Activated T-helper 17 cell treated with anti-CD3 and anti-CD28 coated beads, Interleukin-2, amount 50 U/mL, for 72 hours (primary cell): ENCODE measurements at regions not wholly inside any gene's neighbourhood (a gene's known extent, or its start where the extent isn't known, plus 50 kb on each side); places are given as distances from the start of the nearest gene placed in this dataset.

Source experiments
- ATAC-seq: fragments of 150-1000 bp; cut with Tn5 transposase; replicated peaks from 2 replicates; pipeline ENCODE4 v1.10.0; 2021; ENCODE audit warnings: mild to moderate bottlenecking, moderate library complexity
- H3K27ac Mint-ChIP-seq: one replicate; pipeline ENCODE4 v1.8.0; 2022; ENCODE audit warnings: mixed read lengths
- H3K27me3 Mint-ChIP-seq: one replicate; pipeline ENCODE4 v1.8.0; 2022; ENCODE audit warnings: mixed read lengths
- H3K36me3 Mint-ChIP-seq: one replicate; pipeline ENCODE4 v1.8.0; 2022; ENCODE audit warnings: low read depth, mild to moderate bottlenecking, mixed read lengths
- H3K4me1 Mint-ChIP-seq: one replicate; pipeline ENCODE4 v1.8.0; 2022; ENCODE audit warnings: mixed read lengths
- H3K4me3 Mint-ChIP-seq: one replicate; pipeline ENCODE4 v1.8.0; 2022; ENCODE audit warnings: mild to moderate bottlenecking, mixed read lengths
- H3K9me3 Mint-ChIP-seq: one replicate; pipeline ENCODE4 v1.8.0; 2022; ENCODE audit warnings: mixed read lengths

DNA sequence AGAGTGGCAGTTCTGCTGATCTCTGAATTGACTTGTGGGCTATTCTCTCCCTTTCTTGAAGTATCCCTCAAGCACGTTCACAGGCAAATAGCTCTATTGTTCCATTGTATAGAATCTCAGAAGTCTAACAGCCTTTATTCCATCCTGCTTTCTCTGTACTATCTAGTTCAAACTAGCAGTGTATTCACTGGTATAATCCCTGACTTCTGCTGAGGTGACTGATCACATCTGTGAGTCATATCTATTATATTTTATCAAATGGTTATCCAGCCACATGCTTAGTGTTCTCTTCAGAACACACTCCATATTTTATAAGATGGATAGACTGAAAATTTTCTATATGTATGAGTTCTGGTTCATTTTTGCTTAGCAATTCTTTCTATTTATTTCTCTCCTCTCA lies 866.1 kb downstream of the C12orf50 start:
- ATAC-seq: no peak
- peaks cover 9% of the 10 kb centered on the region for H3K9me3 Mint-ChIP-seq
- no peaks in the 10 kb centered on the region for H3K4me1 Mint-ChIP-seq
- no peaks in the 10 kb centered on the region for H3K27me3 Mint-ChIP-seq
- no peaks in the 10 kb centered on the region for H3K36me3 Mint-ChIP-seq
- H3K4me3 Mint-ChIP-seq: no peak overlapping the region
- H3K27ac Mint-ChIP-seq: no peak overlapping the region

DNA sequence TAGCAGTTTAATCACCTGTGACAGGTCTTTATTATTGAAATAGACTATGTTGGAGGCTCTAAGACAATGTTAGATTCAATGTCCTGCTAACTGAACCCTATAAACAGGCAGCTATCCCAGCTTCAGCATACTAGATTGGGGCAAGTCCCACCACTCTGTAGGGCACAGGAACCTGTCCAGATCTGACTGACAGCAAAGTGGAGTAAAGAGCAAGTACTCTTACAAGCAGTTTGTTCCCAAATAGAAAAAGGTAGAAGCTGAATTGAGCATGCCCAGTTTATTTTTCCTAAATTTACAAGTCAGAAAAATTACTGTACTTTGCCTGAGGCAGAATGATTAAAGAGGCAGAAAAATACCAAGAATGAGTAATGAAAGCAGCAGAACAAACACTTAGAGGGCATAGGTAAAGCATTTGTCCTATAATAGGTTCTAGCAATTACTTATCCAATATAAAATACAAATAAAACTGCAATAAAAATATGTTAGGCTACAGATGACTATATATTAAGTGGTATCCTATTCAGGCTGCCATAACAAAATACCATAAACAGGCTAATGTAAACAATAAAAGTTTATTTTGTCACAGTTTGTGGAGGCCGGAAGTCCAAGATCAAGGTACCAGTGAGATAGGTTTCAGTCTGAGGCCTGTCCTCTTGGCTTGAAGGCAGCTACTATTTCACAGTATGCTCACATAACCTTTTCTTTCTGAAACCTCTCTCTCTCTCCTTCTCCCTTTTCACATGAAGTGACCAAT lies 868.2 kb downstream of the C12orf50 start:
- Mint-ChIP-seq H3K4me3 (no peak overlapping the region), H3K27ac (no peak overlapping the region), H3K9me3 (peaks cover 6% of the 10 kb centered on the region), H3K4me1 (no peaks in the 10 kb centered on the region), H3K27me3 (no peaks in the 10 kb centered on the region), H3K36me3 (no peaks in the 10 kb centered on the region)
- no peak for ATAC-seq

DNA sequence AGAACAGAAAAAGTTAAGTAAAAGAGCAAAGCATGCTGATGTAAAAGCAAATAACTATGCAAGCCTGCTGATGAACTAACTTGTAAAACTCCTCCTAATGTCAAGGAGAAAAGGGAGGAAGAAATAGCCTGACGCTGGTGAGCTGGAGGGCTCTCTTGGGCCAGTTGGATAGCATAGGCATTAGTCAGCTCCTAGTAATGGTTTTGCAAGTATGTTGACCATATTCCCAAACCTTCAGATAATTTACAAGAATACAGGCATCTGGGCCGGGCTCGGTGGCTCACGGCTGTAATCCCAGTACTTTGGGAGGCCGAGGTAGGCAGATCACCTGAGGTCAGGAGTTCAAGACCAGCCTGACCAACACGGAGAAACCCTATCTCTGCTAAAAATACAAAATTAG lies 871.4 kb downstream of the C12orf50 start:
- Mint-ChIP-seq H3K27me3 (no peaks in the 10 kb centered on the region), H3K9me3 (no peaks in the 10 kb centered on the region), H3K4me1 (no peaks in the 10 kb centered on the region), H3K36me3 (no peaks in the 10 kb centered on the region), H3K27ac (no peak overlapping the region), H3K4me3 (no peak overlapping the region)
- ATAC-seq: no peak

DNA sequence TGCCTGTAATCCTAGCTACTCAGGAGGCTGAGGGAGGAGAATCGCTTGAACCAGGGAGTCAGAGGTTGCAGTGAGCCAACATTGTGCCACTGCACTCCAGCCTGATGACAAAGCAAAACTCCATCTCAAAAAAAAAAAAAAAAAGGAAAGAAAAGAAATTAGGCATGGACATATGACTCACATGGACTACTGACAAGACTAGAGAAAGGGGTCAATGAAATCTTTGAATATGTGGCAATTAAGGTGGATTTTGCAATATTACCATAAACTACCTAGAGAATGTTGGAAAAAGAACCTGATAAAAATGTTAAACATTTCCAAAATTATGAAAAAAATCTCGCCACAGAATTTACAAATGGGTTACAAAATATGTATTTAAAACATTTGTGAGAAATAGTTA lies 873.6 kb downstream of the C12orf50 start:
- no peaks in the 10 kb centered on the region for H3K27me3 Mint-ChIP-seq
- no peak overlapping the region for H3K27ac Mint-ChIP-seq
- peaks cover under 1% of the 10 kb centered on the region for H3K9me3 Mint-ChIP-seq
- H3K36me3 Mint-ChIP-seq: no peaks in the 10 kb centered on the region
- no peaks in the 10 kb centered on the region for H3K4me1 Mint-ChIP-seq
- no peak for ATAC-seq
- H3K4me3 Mint-ChIP-seq: no peak overlapping the region

DNA sequence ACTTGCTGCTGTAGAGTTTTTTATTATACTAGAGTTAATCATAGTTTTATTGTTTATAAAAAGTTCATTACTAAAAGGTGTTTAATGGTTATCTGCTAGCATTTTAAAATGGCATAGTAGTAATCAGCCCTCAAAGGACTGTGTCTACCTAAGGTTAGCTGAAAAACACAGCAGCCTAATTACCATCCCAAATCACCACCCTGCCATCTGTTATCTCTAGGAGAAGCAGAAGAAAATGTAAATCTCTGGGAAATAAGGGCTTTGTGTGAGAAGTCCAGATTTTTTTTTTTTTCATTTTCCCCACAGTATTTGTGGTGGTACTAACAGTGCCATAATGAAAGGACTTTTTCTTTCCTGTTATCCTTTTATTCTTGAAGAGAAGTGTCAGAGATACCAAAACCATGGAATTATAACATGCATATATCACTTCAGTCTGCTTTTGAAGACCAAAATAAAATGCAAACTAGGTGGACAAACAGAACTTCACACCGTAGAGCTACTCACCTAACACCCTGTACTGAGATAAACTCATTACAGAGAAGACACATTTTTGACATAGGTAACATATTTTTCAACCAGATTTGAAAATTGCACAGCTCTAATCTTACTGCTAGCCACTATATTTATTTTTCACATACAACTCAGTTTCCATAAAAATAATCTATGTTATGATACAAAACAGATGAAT lies 876.2 kb downstream of the C12orf50 start:
- no peaks in the 10 kb centered on the region for H3K27me3 Mint-ChIP-seq
- H3K27ac Mint-ChIP-seq: no peak overlapping the region
- peaks cover 11% of the 10 kb centered on the region for H3K9me3 Mint-ChIP-seq
- H3K36me3 Mint-ChIP-seq: no peaks in the 10 kb centered on the region
- no peak overlapping the region for H3K4me3 Mint-ChIP-seq
- no peak for ATAC-seq
- no peaks in the 10 kb centered on the region for H3K4me1 Mint-ChIP-seq

DNA sequence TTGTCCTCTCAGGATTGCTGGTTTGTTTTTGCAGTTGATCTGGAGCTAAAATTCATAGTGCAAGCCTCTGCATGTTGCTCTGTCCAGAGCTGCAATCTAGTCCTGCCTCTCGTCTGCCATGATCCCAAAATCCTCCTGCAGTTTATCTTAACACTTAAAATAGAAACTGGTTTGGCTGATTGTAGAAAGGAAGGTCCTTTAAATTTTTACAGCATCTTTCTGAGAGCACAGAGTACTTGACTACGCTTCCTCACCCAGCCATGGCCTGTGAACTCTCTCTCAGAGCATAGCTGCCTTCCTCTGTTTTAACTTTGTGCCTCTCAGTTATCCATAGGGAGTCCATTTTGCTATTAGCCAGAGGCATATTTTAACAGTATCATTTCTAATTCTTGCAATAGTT lies 877.1 kb downstream of the C12orf50 start:
- no peak overlapping the region for H3K27ac Mint-ChIP-seq
- H3K4me1 Mint-ChIP-seq: no peaks in the 10 kb centered on the region
- H3K4me3 Mint-ChIP-seq: no peak overlapping the region
- H3K9me3 Mint-ChIP-seq: peaks cover 11% of the 10 kb centered on the region
- no peaks in the 10 kb centered on the region for H3K27me3 Mint-ChIP-seq
- ATAC-seq: no peak
- no peaks in the 10 kb centered on the region for H3K36me3 Mint-ChIP-seq

DNA sequence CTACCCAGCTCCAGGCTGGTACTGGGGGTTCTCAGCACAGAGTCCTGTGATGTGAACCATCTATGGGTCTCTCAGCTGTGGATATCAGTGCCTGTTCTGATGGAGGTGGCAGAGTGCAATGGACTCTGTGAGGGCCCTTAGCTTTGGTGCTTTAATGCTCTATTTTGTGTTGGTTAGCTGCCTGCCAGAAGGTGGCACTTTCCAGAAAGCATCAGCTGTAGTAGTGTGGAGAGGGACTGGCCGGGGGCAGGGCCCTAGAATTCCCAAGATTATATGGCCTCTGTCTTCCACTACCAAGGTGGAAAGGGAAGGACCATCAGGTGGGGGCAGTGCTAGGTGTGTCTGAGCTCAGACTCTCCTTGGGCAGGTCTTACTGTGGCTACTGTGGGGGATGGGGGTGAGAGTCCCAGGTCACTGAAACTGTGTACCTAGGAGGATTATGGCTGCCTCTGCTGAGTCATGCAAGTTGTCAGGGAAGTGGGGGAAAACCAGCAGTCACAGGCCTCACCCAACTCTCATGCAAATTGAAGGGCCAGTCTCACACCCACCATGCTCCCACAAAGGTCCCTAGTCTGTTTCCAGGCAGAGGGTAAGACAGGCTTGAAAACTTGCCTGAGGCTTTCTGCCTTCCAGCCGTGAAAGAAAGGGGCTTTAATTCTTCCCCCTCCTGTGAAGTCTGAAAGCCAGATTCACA lies 878.1 kb downstream of the C12orf50 start:
- Mint-ChIP-seq H3K9me3 (peaks cover 14% of the 10 kb centered on the region), H3K36me3 (no peaks in the 10 kb centered on the region)

DNA sequence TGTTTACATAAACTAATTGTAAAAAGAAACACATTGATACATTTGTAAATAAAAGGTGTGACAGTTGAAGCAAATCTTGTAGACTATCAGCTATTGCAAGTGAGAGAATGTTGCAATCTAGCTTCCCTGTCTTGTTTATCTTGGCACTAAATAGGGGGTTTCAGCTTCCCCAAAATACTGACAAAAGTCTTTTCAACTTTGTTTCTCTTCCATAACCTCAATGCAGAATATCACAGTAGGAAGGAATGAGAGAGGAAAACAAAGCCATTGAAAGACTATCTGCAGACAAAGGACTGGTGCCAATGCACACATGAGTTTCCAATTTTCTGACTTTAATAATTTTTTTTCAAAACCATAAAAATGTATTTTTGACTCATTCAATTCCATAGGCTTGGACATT lies 886.2 kb upstream of the MGAT4C start:
- peaks cover 12% of the 10 kb centered on the region for H3K9me3 Mint-ChIP-seq

More for the DNA sequence above, 878.1 kb downstream of the C12orf50 start:
- ATAC-seq: no peak
- H3K4me3 Mint-ChIP-seq: no peak overlapping the region
- H3K4me1 Mint-ChIP-seq: no peaks in the 10 kb centered on the region
- H3K27ac Mint-ChIP-seq: no peak overlapping the region
- H3K27me3 Mint-ChIP-seq: no peaks in the 10 kb centered on the region

DNA sequence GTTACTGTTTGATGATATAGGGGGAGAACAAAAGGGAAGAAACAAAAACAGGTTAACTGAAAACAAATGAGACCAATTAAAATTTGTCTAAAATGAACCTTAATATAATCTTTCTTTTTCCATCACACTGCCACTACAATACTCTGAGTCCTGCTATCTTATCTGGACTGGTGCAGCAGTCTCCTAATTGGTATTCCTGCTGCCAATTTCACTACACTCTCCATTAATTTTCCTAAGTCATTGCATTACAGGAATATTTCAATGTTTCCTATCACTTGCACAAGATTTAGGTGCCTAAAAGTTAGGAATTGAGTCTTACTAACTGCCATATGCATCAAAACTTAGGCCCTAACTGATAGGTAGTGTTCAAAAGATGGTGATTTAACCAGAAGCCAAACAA lies 884.9 kb upstream of the MGAT4C start:
- H3K4me3 Mint-ChIP-seq: no peak overlapping the region
- no peaks in the 10 kb centered on the region for H3K4me1 Mint-ChIP-seq
- H3K9me3 Mint-ChIP-seq: peaks cover 9% of the 10 kb centered on the region
- no peak for ATAC-seq
- H3K27ac Mint-ChIP-seq: no peak overlapping the region
- H3K27me3 Mint-ChIP-seq: no peaks in the 10 kb centered on the region
- no peaks in the 10 kb centered on the region for H3K36me3 Mint-ChIP-seq

More for the DNA sequence above, 886.2 kb upstream of the MGAT4C start:
- Mint-ChIP-seq H3K4me3 (no peak overlapping the region), H3K4me1 (no peaks in the 10 kb centered on the region), H3K36me3 (no peaks in the 10 kb centered on the region), H3K27ac (no peak overlapping the region), H3K27me3 (no peaks in the 10 kb centered on the region)
- no peak for ATAC-seq

DNA sequence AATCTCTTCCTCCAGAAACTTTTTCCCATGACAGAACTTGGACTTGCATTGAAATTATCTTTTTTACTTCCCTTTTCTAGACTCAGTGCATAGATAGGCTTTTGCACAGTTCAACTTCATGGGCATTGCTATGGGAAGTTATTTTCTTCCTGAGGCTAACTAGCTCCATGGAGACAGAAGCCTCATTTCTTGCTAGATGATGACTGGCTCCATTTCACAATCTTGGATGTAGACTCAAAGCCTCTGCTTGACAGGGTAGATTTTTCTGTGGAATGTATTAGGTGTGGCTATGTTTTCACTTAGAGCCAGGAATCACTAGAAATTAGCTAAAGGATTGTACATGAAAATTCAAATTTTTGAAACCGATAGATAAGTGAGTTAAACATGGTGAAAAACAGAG lies 884.1 kb upstream of the MGAT4C start:
- H3K36me3 Mint-ChIP-seq: no peaks in the 10 kb centered on the region
- no peak overlapping the region for H3K27ac Mint-ChIP-seq
- ATAC-seq: no peak
- H3K27me3 Mint-ChIP-seq: no peaks in the 10 kb centered on the region
- H3K4me3 Mint-ChIP-seq: no peak overlapping the region
- H3K9me3 Mint-ChIP-seq: peaks cover 9% of the 10 kb centered on the region
- no peaks in the 10 kb centered on the region for H3K4me1 Mint-ChIP-seq

DNA sequence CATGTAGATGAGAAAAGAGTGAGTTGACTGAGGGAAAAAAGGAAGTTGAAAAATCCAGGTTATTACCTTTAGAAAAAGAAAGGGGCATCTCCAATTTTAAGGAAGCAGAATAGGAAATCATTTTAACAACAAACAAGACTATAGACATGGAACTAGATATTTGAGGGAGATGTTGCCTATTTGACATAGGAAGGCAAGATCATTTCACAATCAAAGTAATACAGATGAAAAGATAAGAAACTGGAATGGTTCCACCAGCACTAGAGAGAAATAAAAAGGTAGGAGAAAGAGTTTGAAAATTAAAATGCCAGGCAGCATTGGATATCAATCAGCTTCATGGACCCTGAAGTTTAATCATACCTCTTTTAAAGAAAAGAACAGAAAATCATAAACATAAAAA lies 881.0 kb upstream of the MGAT4C start:
- Mint-ChIP-seq H3K36me3 (no peaks in the 10 kb centered on the region), H3K27me3 (no peaks in the 10 kb centered on the region), H3K4me3 (no peak overlapping the region), H3K4me1 (no peaks in the 10 kb centered on the region), H3K27ac (no peak overlapping the region), H3K9me3 (peaks cover 4% of the 10 kb centered on the region)
- no peak for ATAC-seq

DNA sequence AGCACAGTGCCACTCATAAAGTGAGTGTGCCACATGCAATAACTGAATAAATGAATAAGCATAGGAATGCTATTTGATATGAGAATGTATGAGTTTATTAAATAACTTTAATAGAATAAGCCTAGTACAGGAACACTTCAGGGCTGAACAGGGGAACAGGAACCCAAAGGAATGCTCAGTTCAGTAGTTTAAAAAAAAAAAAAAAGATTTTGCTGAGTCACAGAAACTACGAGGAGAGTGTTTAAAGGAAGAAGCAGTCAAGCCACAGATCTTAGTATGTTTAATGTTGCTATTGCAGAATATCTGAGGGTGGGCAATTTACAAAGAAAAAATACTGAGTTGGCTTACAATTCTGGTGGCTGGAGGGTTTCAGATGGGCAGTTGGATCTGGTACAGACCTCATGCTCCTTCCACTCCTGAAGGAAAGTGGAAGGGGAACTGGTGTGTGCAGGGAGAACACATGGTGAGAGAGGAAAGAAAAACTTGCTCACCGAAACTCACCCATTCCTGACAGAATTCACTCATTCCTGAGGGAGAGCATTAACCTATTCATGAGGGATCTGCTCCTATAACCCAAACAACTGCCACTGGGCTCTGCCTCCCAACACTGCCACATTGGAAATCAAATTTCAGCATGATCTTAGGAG lies 880.3 kb upstream of the MGAT4C start:
- no peak overlapping the region for H3K4me3 Mint-ChIP-seq
- peaks cover 4% of the 10 kb centered on the region for H3K9me3 Mint-ChIP-seq
- no peak for ATAC-seq
- H3K27ac Mint-ChIP-seq: no peak overlapping the region
- no peaks in the 10 kb centered on the region for H3K4me1 Mint-ChIP-seq
- no peaks in the 10 kb centered on the region for H3K27me3 Mint-ChIP-seq
- H3K36me3 Mint-ChIP-seq: no peaks in the 10 kb centered on the region

DNA sequence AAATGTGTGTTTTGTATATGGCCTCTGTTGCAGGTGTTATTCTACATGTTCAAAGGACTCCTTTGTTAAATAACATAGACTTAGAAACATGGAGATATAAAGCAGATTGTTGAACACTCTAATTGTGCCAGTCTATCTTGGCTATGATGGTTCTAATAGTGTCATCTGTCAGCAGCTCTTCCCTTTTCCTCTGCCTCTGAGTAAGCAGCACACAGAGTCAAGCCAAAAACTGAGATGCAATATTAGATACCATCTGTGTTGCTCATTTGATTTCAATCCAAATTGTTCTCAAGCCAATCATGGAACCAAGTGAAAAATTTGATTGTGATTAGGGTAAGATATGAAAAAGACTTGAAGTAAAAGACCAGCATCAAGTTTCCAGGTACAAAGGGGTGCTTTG lies 871.1 kb upstream of the MGAT4C start:
- Mint-ChIP-seq H3K36me3 (no peaks in the 10 kb centered on the region), H3K9me3 (peaks cover 5% of the 10 kb centered on the region), H3K27ac (no peak overlapping the region), H3K27me3 (no peaks in the 10 kb centered on the region), H3K4me3 (no peak overlapping the region), H3K4me1 (no peaks in the 10 kb centered on the region)
- ATAC-seq: no peak

DNA sequence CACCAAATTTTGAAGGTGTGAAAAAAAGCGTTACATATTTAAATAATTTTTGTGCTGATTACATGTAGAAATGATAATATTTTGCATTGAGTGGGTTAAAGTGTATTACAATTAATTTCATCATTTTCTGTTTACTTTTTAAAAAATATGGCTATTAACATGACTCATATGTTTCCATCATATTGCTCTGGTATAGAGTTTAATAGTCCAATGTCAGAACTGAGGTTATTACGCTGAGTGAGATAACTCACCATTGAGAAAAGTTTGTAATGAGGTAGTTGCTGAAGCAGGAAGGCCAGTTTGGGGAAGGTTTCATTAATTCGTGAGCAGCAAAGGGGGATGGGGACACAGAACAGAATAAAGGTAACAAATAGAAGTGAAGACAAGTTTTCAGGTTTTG lies 865.7 kb upstream of the MGAT4C start:
- no peak overlapping the region for H3K27ac Mint-ChIP-seq
- no peaks in the 10 kb centered on the region for H3K36me3 Mint-ChIP-seq
- H3K9me3 Mint-ChIP-seq: peaks cover 9% of the 10 kb centered on the region
- H3K4me1 Mint-ChIP-seq: no peaks in the 10 kb centered on the region
- no peaks in the 10 kb centered on the region for H3K27me3 Mint-ChIP-seq
- no peak overlapping the region for H3K4me3 Mint-ChIP-seq
- no peak for ATAC-seq
